ENCODE measurements at regions not wholly inside any gene's neighbourhood (a gene's known extent, or its start where the extent isn't known, plus 50 kb on each side); places are given as distances from the start of the nearest gene placed in this dataset.

DNA sequence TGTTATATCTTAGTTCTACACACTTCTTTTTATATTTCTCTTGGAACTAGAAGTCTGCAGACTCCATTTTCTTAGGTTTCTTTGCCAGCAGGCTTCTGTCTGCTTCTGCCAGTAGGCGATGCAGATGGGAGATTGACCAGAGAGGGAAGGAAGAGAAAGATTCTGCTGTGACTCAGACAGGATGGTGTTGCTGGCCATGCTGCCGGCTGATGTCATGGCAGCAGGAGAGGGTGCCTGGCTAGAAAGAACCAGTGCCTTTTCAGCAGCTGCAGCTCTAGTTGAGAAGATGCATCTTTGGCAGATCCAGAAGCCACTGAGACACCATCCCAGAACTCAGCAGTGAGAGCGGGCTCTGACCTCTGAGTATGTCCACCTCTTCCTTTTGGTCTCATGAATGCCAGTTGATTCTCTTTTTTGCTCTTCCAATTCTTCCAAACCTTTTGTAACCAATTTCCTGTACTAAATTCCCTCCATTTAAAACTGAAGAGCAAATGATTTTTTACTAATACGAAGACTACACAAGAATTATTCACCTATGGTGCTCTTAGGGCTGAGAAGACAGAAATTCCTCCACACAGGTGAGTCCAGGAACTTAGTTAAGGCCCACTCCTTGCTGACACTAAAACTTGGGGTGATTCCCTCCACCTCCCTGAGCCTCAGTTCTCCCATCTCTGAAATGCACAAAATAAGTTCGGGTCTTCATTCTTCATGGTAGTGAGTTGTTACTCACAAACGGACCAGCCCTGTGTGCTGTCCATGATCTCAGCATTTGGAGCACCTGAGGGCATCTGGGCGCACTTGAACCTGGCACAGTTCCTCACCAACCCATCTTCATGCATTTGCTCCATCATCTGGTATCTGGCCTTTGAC, 200.7 kb downstream of the MYCN start:
- no peak for DNase-seq

DNA sequence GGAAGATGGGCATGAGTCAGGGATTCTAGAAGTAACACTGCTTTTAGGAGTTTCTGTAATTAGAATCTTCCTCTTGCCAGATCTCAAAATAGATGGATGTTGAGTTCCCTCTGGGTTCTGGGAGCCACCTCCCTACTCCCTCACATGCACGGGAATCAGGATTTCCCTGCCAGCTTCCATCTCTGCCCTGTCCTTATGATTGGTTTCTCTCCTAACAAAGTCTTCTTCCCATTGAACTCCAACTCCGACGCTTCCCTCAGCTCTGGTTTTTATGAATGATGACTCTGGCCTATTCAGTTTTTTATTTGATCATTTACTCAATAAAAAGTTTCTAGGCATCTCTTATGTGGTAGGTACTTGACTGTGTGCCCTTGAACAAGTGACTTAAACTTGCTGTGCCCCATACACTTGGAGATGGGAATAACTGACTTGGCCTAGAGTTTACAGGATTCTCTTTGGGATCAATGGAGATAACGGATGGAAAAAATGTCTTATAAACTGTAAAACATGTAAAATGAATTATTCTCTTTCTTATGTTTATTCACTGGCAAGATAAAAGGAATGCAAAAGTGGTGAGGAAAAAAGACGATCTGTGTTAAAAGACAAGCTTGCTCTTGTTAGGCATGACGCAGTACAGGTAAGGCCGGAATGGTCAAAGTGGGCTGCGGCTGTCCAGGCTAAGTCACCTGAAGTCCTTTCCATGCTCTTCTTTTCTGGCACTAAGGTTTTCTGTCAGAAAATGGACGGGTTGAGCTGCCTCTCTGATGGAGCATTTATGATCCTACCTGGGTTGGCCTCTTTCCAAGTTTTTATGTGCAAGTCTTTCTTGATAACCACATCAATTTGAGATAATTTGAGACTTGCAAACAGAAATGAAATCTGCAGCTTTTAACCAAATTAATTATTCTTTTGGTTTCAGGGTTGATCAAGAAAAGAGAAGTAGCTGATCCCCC, 199.6 kb downstream of the MYCN start:
- no peak for DNase-seq

DNA sequence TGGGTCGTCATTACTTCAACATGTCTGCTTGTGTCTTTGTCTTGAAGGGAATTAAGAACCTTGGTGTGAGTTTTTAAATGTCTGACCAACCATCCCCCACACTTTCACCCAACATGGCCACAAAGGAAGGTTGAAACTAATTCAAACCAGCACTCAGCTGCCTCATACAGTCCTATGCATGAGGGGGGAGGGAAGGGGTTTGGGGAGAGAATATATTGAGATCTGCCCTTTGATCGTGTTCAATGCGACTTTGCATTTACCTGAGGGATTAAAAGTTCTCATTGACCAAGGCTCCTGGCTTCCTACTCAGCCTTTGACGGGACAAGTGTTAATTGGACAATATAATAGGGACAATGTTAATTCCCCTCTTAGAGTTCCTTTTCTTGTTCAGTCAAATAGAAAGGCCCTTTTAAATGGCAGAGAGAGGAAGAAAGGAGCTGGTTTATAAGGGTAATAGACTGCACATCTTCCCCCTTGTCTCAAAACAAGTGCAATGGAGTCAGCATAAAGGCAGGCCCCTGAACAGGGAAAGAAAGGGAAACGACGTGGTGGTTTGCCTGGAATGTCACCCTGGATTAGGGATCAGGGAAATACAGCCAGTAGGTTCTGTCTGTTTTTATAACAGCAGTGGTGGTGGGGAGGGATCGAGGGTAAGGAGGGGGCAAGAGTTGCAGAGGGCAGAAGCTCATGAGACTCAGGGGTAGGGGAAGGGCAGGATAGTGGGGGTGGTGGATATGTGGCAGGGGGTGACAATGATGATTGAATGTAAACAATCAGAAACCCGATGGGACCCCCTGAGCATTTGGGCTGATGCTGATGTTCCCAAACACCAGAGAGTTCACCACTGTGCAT, 198.7 kb downstream of the MYCN start:
- no peak for DNase-seq

DNA sequence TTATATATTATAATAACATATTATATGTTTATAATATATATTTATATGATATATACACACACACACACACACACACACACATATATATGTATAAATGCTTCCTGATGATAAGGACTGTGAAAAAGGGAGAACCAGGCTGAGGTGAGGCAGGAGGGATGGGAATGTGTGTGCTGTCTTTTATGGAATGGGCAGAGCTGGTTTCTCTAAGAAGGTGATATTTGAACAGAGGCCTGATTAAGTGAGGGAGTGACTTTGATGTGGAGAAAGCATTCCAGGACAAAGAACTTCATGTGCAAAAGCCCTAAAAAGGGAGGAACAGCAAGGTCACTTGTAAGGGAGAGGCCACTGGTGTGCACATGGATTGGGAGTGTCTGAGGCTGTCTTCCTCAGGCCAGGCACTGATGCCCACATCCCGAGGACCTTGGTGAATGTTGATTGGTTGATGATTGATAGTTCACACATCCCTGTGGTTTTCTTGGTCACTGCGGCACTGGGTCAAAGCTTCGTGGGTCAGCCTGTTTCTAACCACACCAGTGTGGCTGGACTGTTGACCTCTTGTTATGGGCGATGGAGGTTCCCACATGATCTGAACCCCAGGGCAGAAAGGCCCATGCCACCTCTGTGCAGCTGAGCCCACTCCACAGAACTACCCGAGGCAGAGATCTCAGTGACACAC, 196.9 kb downstream of the MYCN start:
- no peak for DNase-seq

DNA sequence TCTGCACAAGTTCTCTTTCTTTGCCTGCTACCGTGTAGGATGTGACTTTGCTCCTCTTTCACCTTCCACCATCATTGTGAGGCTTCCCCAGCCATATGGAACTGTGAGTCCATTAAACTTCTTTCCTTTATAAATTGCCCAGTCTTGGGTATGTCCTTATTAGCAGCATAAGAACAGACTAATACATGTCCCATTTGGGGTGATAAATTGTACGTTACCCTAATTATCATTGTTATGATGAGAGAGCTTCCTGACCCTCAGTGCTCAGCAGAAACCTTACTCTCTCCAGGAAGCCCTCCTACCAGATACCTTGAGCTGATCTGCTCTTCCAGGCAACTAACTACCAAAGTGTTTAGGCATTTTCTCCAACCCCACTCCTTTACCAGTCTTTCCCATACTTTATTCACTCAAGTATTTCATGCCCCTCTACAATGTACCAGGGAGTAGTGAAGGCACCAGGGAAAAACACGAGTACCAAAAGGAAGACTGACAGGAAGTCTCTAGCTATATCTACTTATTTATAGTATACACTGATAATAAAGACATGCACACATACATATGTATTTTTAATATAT, 196.2 kb downstream of the MYCN start:
- DNase-seq, result no peak

DNA sequence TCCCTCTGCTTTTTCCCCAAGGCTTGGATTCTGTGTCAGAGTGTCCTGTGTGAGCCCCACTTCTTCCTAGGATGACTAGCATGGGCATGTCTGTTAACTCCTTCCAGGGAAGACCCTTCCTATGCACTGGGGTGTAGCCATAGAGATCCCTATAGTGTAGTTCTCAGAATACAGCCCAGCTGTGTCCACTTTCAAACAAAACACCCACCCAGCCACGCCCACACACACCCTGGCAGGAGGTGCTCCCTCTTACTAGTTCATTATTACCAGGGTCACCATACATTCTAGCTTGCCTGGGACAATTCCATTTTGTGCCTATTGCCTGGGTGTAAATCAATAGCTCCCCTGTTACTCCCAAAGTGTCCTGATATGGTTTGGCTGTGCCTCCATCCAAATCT, 195.6 kb downstream of the MYCN start:
- DNase-seq, result no peak

DNA sequence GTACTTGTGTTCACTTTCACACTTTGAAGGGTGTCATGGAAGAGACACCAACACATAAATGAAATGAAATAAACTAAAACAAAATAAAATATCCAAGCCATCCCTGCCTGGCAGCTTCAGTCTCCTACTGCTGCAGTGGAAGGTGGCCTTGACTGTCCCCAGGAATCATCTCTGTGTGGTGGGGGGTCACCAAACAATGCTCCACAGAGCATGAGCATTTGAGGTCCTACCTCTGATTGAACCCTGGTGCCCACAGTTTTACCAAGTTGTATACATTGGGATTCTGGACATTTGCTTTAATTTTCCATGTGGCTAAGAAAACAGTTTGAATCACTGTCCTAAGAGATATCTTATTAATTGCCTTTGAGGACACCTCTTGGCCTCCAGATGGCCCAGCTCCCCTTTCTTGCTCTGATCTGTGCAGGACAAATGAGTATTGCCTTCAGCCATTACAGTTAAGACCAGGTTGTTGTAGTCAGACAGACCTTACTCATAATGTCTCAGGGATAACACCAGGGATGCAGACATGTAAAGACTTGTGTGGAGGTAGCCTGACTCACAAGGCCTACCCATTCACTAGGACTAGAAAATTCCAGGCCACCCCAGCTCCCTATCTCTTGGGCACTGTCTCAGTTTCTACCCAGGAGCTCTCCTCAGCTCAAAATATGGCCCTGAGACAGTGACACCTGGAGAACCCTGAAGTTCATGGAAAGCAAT, 195.0 kb downstream of the MYCN start:
- DNase-seq, result no peak

DNA sequence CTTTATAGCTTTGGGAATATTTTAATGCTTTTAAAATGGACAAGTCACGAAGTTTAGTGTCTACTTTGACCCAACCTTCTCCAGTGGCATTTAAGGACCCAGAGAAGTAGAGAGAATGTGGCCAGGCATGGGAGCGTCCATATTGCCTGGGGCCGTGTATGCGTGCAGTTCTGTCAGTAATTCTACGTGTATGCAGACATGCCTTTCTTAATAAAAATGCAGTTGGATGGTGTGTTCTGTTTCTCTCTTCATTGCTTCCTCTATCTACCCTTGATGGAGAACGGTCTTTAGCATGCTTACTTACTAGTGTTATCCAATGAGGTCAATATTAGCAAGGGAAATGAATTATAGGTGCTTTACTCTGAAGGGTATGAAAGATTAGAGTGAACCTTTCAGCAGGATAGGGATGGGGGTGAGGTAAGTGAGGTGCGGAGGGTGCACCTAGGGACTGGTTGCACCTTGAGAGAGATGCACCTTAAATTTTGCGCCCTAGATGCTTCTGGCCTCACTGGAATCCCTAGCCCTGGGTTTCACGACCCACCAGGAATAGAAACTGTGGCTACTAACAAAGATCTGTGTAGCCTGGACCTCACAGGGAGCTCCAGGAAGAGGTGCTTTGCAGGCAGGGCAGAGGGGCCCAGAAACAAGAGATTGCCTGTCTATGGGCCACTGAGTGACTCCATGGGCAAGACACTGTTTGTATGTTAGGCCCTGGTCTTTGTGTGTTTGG, 194.3 kb downstream of the MYCN start:
- no peak for DNase-seq

DNA sequence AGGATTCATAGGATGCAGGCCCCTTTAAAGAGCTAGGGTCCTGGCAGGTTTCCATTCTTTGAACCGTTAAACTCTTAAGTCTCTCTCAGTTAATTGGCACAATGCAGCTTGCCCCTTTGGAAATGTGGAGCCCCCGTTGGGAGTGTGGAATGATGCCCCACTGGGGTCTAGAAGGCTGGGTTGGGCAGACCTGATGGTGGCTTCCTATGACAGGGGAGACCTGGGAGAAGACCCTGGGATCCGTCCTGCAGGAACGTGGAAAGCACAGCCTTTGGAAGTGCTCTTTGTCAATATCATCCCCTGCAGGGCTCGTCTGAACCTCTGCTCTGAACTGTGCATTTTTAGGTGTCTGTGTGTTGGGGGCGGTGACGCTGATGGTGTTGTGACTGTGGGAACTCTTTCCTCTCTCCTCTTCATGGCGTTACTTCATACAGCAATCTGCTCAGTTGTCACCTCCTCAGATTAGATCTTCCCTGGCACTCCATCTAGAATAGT, 190.6 kb downstream of the MYCN start:
- no peak for DNase-seq

DNA sequence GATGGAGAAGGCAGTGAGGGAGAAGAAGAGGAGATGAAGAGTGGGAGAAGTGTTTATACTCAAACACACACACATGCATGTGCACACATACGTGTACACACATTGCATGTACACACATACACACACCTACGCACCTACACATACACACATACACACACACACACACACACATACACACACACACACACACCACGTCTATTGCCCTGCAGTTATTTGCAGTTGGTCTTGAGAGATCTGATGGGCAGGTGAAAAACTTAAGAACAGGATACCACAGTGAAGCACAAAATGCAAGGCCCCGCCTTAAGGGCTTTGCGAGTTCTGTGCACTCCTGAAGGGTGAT, 190.2 kb downstream of the MYCN start:
- DNase-seq, result no peak

DNA sequence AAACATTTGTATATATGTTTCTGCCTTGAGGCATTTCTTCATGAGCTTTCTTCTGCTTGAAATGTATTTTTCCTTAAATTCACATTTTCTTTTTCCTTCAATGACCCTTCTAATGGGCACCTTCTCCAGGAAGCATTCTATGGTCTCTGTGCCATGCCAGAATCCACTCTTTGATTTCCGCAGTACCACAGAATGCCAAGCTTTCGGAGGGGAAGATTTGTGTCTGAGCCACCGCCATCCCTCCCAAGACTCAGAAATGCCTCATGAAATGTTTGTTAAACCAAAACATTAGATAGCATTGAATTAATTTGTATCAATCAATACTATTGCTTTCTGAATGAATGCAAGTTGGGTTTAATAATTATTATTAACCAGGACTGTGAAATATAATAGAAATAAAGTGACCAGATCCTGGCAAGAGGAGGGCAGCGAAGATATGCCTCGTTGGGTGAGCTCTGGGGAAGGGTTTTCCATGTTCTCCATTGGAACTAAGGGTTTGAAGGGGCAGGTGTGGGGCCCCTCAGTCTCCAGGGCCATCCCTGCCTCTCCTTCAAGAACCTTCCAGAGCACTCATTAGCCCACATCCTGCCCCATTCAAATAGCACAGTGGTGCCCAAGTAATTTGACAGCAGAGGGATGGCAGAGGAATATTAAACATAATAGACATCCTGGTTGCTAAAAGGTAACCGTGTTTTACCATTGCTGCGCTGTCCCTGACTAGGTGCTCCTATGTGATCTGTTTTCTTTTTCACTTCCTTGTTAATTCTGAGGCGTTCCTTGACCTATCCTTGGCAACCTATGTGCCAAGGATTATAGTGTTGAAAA, 189.6 kb downstream of the MYCN start:
- DNase-seq, result no peak

DNA sequence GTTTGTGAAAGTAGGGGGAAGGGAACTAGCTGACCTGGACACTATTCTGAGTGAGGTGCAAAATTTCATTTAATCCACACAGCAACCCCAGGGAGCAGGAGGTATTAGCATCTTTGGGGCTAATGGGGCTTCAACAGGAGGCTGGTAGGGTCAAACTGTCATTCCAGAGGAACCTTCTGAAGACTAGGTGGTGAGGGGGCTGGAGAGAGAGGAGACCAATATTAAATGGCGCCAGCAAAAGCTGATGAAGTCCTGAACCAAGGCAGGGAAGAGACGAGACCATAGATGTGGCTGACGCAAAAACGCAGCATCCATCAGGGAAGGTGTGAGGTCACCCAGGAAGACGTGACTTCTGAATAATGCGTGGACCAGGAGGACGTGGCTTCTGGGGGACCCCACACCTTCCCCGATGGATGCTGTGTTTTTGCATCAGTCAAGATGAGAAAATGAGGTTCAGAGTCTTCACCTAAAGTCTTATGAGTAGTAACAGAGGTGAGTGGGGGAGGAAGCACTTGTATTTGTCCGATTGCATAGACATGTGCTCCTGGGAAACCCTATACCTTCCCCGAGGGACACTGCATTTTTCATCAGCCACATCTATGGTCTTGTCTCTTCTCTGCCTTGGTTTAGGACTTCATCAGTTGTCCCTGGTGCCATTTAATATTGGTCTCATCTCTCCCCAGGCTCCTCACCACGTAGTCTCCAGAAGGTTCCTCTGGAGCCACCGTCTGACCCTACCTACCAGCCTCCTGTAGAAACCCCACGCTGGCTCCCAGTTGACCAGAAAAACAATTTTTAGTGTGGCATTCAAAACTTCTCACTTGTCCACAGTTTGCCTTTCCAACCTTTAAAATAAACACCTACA, 188.6 kb downstream of the MYCN start:
- no peak for DNase-seq

DNA sequence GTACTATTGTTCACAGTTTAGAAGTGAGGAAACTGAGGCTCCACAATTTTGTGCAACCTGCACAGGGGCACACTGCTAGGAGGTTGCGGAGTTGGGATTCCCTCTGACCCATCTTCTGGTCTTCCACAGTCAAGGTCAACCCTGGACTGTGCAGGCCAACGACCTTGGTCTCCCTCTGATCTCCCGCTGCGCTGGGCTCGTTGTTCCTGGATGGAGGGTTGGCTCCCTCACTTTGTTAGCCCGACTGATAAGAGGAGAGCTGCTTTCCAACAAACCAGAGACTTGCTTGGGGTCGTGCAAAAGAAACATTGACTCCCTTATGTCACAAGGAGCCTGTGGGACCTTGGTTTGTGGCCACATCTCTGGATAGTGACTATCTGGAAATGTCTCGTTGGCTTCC, 187.6 kb downstream of the MYCN start:
- DNase-seq, result no peak

DNA sequence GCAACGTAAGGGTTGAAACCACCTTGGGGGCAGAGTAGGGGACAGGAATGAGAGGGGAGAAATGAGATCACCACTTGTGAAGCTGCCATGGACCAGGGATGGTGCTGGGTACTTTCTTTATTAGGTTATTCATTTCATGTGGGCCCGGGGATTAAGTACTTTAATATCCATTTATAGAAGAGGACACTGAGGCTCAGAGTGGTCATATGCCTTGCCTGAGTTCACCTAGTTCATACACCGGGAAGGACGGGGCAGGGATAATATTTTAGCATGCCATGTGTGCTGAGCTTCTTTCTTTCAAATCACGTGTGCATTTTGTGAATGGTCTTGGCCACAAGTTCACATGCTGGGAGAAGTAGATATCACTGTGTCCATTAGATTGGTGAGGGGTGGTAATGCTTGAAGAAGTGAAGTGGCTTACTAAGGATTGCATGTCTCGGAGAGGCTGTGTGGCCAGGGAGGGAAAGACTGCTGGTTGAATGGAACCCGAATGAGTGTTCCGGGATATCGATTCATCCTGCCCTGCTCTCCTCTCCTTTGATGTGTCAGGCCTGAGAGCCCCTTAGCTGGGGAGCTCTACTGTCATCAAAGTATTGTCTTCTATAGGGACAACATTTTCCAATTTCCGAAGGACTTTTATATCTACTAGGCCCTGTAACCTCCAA, 187.1 kb downstream of the MYCN start:
- no peak for DNase-seq

DNA sequence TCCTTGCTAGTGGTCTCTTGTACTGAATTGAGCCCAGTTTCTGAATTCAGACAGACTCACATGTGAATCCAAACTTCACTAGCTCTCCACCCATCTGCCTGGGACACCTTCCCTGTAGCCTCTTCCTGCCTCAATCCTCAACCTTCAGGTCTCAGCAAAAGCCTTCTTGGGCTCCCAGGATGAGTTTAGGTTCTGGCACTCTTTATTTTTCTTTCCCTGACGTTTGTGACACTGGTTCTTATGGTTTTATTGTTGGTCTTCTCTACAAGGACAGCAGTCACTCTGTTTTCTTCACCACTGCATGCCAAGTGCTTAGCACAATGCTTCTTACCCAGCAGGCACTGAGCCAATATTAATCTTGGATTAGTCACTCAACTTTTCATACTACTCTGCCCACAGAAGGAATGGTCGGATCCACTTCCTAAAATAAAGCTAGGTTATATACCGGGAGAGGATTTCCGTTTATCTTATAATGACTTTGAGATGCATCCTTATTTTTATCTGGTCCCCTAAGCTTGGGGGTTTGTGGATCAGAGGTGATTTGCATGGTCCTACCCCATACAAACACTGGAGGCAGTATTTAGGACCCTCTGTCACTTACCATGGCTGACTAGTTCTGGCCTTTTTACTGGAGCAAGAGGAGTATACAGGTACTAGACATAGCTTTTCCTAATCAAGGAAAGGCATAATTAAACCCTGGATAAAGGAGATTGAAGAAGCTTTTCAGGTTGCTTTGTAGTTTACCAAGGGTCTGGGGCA, 186.3 kb downstream of the MYCN start:
- no peak for DNase-seq

DNA sequence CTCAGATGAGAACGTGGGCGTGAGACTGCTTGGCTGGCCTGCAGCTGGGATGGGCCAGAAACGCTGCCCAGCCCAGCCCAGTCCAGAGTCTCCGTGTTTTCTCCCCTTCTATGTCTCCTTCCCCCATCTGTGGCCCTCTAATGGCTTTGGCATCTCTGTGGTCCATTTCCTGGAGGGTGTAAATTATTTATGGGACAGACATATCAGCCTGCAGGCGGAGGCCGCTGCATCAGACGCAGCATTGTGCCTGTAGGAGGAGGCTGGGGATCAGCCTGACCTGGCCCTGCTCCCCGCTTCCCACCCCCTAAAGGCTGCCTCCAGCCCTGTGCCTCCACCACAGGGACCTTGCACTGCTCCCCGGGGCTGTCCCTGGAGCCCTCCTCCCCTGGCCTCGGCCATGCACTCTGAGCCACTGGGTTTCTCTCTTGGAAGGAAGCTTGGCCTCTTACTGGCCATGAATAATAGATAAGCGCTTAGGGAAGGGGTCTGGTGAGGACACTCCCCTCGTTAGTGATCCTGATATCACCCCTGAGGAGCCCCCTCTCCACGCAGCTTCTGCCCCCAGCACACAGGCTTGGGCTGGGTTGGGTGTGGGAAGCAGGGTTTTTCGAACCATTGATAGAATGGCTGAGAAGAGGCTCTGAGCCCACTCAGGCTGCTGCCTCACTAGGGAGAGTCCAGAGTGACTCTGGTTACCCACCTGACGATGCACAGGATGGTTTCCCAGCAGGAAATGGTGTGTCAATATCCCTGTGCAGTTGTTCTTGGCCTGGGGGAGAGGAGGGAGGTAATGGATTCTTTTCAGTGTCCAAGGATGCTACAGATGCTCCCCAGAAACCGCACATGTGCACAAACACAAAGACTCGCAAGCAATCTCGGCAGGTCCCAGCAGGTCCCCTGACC, 185.5 kb downstream of the MYCN start:
- no peak for DNase-seq

Measured in effector CD4-positive, alpha-beta T cell (primary cell).